ENCODE measurements at regions not wholly inside any gene's neighbourhood (a gene's known extent, or its start where the extent isn't known, plus 50 kb on each side); places are given as distances from the start of the nearest gene placed in this dataset.
"Not testable (repeated sequence)": the region's sequence is repeated elsewhere in the genome, so short reads cannot be mapped to it uniquely, and the experiment has no call there.

- no peak for DNase-seq
Observed at GRCh38 chr1:219560856-219561255, 52.0 kb downstream of the ZC3H11B start.

GRCh38 chr1:219559899-219560298, 53.0 kb downstream of the ZC3H11B start:
- no peak for DNase-seq

GRCh38 chr1:219555806-219556205, 57.1 kb downstream of the ZC3H11B start:
- no peak for DNase-seq

- no peak for DNase-seq
Observed at GRCh38 chr1:219555031-219555692, 57.7 kb downstream of the ZC3H11B start.

- DNase-seq = no peak
Observed at GRCh38 chr1:219553934-219554502, 58.9 kb downstream of the ZC3H11B start.

GRCh38 chr1:219550201-219550600, 62.7 kb downstream of the ZC3H11B start:
- DNase-seq = no peak

- no peak for DNase-seq
Observed at GRCh38 chr1:219549215-219549614, 63.7 kb downstream of the ZC3H11B start.

GRCh38 chr1:219548386-219548785, 64.5 kb downstream of the ZC3H11B start:
- no peak for DNase-seq

- DNase-seq = not testable (repeated sequence)
Observed at GRCh38 chr1:219545756-219546155, 67.1 kb downstream of the ZC3H11B start.

- no peak for DNase-seq
Observed at GRCh38 chr1:219544163-219544846, 68.6 kb downstream of the ZC3H11B start.

GRCh38 chr1:219542828-219543518, 69.9 kb downstream of the ZC3H11B start:
- DNase-seq = no peak

GRCh38 chr1:219541946-219542345, 71.0 kb downstream of the ZC3H11B start:
- no peak for DNase-seq

- no peak for DNase-seq
Observed at GRCh38 chr1:219539645-219540254, 73.2 kb downstream of the ZC3H11B start.

- no peak for DNase-seq
Observed at GRCh38 chr1:219538886-219539285, 74.0 kb downstream of the ZC3H11B start.

- DNase-seq = no peak
Observed at GRCh38 chr1:219537223-219537631, 75.7 kb downstream of the ZC3H11B start.

GRCh38 chr1:219536038-219536437, 76.9 kb downstream of the ZC3H11B start:
- DNase-seq = no peak

- no peak for DNase-seq
Observed at GRCh38 chr1:219534991-219535390, 77.9 kb downstream of the ZC3H11B start.

- no peak for DNase-seq
Observed at GRCh38 chr1:219533280-219533679, 79.6 kb downstream of the ZC3H11B start.

- DNase-seq = no peak
Observed at GRCh38 chr1:219529116-219529515, 83.8 kb downstream of the ZC3H11B start.

- DNase-seq = no peak
Observed at GRCh38 chr1:219528633-219529032, 84.3 kb downstream of the ZC3H11B start.

- DNase-seq = no peak
Observed at GRCh38 chr1:219527994-219528393, 84.9 kb downstream of the ZC3H11B start.

- no peak for DNase-seq
Observed at GRCh38 chr1:219526074-219526473, 86.8 kb downstream of the ZC3H11B start.

- DNase-seq = no peak
Observed at GRCh38 chr1:219523411-219523810, 89.5 kb downstream of the ZC3H11B start.
